ENCODE measurements at regions not wholly inside any gene's neighbourhood (a gene's known extent, or its start where the extent isn't known, plus 50 kb on each side); places are given as distances from the start of the nearest gene placed in this dataset.

DNA sequence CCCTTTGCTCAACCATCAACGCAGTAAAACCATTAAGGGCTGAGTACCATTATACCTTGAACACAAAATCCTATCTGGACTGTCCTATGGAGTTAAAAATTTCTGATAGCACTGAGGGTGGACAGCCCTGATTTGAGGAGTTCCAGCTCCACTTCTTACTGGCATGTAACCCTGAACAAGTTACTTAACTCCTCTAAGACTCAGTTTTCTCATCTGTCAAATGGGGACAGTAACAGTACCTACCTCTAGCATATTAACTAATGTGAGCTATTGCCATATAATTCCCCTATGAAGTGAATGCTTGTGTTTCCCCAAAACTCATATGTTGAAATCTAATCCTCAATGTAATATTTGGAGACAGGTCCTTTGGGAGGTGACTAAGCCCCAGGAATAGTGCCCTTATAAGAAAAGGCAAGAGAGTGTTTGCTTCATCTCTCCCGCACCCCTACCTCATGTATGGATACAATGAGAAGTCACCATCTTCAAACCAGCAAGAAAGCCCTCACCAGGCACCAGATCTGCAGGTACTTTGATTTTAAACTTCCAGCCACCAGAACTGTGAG lies 61.9 kb upstream of the DOCK9 start:
- TF ChIP-seq, protein P1, sequence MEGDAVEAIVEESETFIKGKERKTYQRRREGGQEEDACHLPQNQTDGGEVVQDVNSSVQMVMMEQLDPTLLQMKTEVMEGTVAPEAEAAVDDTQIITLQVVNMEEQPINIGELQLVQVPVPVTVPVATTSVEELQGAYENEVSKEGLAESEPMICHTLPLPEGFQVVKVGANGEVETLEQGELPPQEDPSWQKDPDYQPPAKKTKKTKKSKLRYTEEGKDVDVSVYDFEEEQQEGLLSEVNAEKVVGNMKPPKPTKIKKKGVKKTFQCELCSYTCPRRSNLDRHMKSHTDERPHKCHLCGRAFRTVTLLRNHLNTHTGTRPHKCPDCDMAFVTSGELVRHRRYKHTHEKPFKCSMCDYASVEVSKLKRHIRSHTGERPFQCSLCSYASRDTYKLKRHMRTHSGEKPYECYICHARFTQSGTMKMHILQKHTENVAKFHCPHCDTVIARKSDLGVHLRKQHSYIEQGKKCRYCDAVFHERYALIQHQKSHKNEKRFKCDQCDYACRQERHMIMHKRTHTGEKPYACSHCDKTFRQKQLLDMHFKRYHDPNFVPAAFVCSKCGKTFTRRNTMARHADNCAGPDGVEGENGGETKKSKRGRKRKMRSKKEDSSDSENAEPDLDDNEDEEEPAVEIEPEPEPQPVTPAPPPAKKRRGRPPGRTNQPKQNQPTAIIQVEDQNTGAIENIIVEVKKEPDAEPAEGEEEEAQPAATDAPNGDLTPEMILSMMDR (optimal IDR thresholded peaks at IDR 0.05 in 1 of 3, IDR thresholded peaks at IDR 0.05 in 1 of 3, conservative IDR thresholded peaks at IDR 0.05 in 1 of 3; ENCODE audit: extremely low read depth in 1 of 3, insufficient read depth in 2 of 3, low read length in 3 of 3), result no peak
- TF ChIP-seq EZH2 (IDR thresholded peaks at IDR 0.05; ENCODE audit: low read length), result no peak
